HuH-7.5 (cell line): ENCODE measurements at regions not wholly inside any gene's neighbourhood (a gene's known extent, or its start where the extent isn't known, plus 50 kb on each side); places are given as distances from the start of the nearest gene placed in this dataset.
"Not testable (repeated sequence)": the region's sequence is repeated elsewhere in the genome, so short reads cannot be mapped to it uniquely, and the experiment has no call there.

Experiments used
- DNase-seq: peaks from one replicate; pipeline ENCODE4 v3.0.0; 2011; ENCODE audit warnings: low spot score

DNA sequence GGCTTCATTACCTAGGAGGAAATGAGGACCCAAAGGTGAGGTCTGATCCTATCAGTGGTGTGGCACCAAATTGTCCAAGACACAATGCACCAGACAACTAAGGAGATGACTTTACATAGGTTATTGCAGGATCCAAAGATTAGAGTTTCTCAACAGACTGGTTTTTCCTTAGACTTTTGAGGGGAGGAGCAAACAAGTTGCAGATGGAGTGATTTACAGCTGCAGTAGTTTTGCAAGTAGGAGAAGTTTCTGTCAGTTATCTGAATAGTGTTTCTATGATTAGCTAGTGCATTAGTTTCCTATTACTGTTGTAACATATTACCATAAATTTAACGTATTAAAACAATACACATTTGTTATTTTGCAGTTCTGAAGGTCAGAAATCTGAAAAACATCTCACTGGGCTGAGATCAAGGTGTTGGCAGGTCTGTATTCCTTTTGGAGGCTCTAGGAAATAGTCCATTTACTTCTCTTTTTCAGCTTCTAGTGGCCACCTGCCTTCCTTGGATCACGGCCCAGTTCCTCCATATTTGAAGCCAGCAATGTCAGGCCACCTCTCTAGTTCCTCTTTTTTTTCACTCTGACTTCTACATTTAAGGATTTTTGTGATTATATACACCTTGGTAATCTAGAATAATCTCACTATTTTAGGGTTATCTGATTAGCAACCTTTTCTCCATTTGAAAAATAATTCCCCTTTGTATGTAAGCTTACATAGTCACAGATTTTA lies 994.9 kb downstream of the REEP3 start:
- no peak for DNase-seq

DNA sequence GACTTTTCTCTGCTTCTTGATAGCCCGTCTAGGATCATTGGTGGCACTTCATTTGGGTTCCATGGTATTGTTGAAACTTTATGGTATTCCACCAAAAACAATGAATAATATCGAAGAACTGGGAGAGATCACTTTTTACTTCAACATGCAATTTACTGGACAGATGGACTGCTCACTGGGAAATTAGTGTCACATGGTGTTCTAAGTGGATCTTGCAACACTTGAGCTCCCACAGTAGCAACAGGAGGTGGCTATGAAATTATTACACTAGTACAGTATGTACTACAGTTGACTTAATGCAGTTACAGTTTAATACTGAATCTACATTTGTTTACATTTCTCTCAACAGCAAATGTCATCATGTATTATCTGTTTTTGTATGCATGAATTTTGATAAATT lies 997.3 kb downstream of the REEP3 start:
- DNase-seq = no peak

DNA sequence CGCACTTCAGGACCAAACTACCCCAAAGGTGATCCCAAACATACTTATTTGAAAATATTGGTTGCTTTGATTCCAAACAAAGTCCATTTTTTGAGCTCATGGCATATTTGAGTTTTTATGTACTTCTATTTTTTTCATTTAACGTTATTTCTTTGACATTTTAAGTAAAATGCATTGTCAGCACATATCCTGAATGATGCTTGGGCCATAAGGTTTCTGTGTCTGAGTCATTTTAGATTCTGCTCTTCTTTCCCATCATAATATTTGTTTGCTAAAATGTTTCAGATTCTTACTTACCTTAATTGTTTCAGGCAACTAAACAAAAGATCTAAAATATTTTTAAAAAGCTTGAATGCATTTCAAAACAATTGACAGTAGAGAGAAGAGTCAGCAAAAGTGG lies 998.2 kb downstream of the REEP3 start:
- DNase-seq = no peak

DNA sequence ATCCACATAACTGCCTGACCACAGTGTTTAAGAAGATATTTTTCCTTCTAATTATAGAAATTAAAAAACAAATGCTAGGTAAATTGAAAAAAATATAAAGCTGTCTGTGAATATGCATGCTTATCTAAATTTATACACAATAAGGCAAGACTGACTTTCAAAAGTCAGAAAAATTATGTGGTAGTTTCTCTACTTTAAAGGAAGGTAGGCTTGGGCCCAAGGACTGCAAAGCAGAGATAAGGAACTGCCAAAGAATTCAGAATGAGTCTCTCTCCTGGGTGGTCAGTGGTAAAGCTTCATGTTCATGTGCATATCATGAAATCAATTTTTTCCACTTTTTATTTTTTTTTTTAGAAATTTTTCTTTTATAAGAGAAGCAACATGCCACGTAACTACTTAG lies 998.6 kb downstream of the REEP3 start:
- no peak for DNase-seq

- no peak for DNase-seq
Observed at GRCh38 chr10:64523065-64523759, 1002.0 kb downstream of the REEP3 start.

GRCh38 chr10:64528294-64529002 lies 1007.2 kb downstream of the REEP3 start:
- DNase-seq = no peak

DNA sequence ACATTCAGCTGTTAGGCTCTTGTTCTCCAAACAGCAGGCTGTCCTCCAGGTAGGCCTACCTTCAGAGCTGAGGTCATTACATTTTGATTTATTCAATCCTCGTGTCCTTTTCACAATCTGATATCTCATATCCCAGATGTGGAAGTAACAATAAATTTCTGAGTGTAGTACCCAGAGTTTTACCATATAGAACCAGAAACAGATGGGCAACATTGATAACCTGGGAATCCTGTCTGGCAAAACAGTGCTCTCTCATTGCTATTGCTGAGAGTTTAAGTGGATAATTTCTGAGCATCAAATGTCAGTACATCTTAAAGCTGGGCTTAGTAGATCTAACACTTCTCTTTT lies 1007.8 kb downstream of the REEP3 start:
- no peak for DNase-seq

DNA sequence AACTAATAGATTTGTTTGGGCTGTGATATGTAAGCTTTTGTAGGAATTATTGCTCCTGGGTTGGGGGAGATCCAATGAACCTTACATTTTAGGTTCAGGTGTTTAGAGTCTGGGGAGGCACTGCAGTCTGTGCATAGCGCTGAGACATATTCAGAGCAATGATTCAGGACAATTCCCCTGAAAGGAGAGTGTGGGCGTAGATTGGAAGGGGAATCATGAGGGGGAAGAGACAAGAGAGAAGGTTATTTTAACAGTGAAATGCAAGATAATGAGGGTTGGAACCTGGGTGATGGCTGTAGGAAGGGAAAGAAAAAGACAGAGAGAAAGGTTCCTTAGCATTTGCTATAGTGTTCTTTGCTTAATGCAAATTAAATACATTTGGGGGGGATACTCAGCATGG lies 1013.4 kb downstream of the REEP3 start:
- DNase-seq = no peak

DNA sequence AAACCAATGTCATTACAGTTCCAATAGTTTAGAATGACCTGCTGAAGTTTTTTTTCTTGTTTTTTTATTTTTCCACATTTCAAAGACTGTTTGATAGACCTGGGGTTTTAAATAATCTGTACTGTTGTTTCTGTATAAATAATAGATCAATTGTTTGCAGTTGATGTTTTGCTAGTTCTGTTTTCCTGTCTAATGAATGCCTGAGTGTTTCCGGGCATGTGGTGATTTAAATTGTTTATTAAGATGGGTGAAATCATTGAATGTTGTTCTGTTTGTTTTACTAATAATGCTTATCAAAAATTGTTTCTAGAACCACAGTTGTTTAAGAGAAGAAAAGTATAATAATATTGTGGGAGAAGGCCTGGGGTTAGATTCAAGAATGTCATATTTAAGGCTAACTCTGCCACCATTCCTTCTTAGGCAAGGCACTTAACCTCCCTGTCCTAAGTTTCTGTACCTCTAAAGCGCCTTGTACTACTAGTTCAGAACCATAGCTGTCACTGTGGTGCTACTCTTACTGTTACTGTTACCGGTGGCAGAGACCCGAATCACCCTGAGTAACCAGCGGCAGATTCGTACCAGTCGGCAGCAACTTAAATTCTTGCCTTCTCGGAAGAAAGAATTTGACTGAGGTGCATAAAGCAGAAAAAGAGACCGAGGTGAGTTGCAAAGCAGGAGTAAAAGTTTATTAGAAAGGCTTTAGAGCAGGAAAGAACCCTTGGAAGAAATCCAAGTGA lies 1014.1 kb downstream of the REEP3 start:
- no peak for DNase-seq

GRCh38 chr10:64537112-64537511 lies 1015.9 kb downstream of the REEP3 start:
- no peak for DNase-seq

- DNase-seq = no peak
Observed at GRCh38 chr10:64537928-64538327, 1016.7 kb downstream of the REEP3 start.

GRCh38 chr10:64546073-64546472 lies 1024.9 kb downstream of the REEP3 start:
- DNase-seq = no peak

GRCh38 chr10:64547168-64547567 lies 1026.0 kb downstream of the REEP3 start:
- DNase-seq = no peak

GRCh38 chr10:64555666-64556065 lies 1034.5 kb downstream of the REEP3 start:
- DNase-seq = no peak

- no peak for DNase-seq
Observed at GRCh38 chr10:64558094-64558835, 1037.1 kb downstream of the REEP3 start.

DNA sequence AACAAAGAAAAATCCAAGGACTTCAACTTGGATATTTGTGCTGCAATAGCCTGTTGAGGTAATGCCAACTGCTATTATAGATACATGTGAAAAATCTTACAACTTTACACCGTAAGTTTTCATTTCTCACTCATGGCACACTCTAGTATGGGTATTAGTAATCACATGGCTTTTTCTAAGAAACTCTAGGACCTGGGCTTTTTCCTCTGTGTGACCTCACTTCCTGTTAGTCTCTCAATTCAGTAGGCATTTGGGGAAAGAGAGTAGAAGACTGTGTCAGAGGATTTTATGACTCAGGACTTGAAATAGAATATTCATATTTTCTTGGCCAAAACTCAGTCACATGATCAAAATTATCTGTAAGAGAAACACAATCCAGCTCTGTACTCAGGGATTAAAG lies 1049.9 kb downstream of the REEP3 start:
- no peak for DNase-seq

GRCh38 chr10:64573623-64574325 lies 1052.6 kb downstream of the REEP3 start:
- DNase-seq = no peak

GRCh38 chr10:64574371-64574770 lies 1053.2 kb downstream of the REEP3 start:
- DNase-seq = no peak

DNA sequence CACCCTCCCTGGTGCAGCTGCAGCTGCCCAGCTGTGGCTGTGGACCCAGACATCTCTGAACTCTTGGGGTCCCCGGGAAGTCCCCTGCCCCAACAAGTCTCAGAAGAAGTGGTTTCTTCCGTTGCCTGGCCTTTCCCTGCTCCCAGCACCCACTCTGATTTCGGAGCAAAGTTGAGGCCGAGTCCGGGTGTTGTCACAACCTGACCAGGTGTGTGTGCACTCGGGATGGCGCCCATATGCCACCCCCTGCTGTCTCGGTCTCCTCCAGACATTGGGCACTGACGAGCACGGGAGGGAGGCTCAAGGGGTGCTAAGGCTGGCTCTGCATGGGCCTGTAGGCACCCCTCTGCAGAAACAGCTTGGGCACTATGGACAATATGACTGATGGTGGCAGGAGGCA lies 1055.3 kb downstream of the REEP3 start:
- DNase-seq = no peak

DNA sequence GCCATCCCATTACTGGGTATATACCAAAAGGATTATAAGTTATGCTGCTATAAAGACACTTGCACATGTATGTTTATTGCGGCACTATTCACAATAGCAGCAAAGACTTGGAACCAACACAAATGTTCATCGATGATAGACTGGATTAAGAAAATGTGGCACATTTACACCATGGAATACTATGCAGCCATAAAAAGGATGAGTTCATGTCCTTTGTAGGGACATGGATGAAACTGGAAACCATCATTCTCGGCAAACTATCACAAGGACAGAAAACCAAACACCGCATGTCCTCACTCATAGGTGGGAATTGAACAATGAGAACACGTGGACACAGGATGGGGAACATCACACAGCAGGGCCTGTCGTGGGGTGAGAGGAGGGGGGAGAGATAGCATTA lies 1057.6 kb downstream of the REEP3 start:
- not testable (repeated sequence) for DNase-seq

- DNase-seq = no peak
Observed at GRCh38 chr10:64586934-64587503, 1065.8 kb downstream of the REEP3 start.
